NCI-H146 treated with DMSO at 0.1 percent for 48 hours (cell line): ENCODE measurements at regions not wholly inside any gene's neighbourhood (a gene's known extent, or its start where the extent isn't known, plus 50 kb on each side); places are given as distances from the start of the nearest gene placed in this dataset.

Experiments used
- DNase-seq: peaks from one replicate; lab custom pipeline; 2025; ENCODE audit not compliant: unreplicated experiment; lab: John Stamatoyannopoulos, UW

DNA sequence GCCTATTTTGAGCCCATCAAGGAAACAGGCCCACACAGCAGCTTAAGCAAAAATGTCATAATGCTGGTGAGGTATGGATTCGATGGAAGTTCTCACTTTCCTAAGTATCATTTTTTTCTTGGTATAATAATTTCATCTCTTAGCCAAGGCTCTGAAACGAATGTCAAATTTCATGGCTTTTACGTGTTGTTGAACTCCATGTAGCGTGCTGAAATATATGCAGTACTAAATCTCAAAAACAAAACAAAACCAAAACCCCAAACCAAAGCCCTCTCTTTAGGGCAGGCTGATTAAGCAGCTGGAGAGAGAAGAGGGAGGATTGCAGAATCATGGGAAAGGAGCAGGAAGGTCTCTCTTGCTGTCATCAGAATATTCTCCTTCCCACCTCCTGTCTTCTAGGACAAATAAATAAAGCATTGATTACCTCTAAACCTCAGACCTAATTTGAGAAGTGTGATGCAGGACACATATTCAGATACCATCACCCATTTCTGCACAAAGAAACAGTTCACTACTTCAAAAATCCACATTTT is 58.3 kb downstream of the TMEM174 start:
- no peak for DNase-seq

- no peak for DNase-seq
Observed at GRCh38 chr5:73230264-73231245, 57.6 kb downstream of the TMEM174 start.

DNA sequence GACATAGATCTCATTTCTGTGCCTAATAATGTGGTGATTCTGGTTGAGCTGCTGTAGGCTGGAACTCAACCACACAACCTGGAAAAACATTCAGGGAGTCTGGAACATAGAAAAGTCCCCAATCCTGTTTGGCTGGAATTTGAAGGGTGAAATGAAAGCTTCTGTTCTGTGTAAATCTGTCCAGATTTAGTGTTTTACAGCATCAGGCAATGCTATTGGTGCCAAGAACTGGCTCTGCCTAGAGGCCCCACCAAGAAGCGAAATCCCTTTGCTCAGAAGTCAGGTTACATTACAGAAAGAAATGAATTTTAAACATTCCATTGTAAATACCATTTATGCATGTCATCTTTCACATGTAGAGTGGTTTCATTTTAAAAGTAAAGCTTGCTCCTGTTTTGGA is 56.3 kb downstream of the TMEM174 start:
- no peak for DNase-seq

- DNase-seq, result no peak
Observed at GRCh38 chr5:73228052-73228451, 55.1 kb downstream of the TMEM174 start.
